ENCODE measurements at regions not wholly inside any gene's neighbourhood (a gene's known extent, or its start where the extent isn't known, plus 50 kb on each side); places are given as distances from the start of the nearest gene placed in this dataset.

DNA sequence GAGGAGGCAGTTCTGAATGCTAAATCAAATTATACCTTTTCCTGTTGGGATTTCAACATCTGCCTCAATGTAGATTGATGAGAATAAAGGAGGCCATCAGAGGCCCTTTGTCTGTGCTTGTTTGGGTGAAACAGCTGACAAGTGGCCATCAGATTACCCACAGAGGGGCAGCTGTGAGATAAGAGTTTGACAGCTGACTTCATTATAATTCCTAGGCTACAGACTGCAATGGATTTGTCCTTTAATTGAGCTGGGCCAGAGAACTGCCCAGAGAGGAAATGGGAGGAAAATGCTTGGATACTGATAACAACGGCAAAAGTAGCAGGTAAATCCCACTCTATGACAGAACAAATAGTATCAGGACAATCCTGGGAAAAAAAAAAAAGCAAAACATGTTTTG lies 649.4 kb downstream of the HDGFL1 start:
- Mint-ChIP-seq H3K9me3 (no peaks in the 10 kb centered on the region), H3K27ac (no peak overlapping the region)

DNA sequence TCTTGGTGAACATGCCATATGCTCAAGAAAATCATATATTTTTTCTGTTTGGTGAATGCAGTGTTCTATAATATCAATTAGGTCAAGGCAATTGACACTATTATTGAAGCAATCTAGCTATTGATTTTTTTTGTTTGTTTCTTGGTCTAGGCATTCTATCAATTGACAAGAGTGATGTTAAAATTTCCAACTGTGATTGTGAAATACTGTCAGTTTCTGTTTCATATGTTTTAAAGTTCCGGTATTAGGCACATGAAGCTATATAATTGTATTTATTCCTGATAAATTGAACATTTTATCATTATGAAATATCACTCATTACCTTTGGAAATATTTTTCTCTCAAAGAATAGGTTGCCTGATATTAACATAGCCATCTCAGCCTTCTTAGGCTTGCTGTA lies 653.4 kb downstream of the HDGFL1 start:
- Mint-ChIP-seq H3K27me3 (no peaks in the 10 kb centered on the region), H3K36me3 (no peaks in the 10 kb centered on the region), H3K27ac (no peak overlapping the region), H3K9me3 (peaks cover 3% of the 10 kb centered on the region), H3K4me3 (no peak overlapping the region), H3K4me1 (ENCODE audit: unreplicated experiment) (no peaks in the 10 kb centered on the region)
- DNase-seq (ENCODE audit: extremely low spot score, unreplicated experiment) = no peak
- TF ChIP-seq, protein P1, sequence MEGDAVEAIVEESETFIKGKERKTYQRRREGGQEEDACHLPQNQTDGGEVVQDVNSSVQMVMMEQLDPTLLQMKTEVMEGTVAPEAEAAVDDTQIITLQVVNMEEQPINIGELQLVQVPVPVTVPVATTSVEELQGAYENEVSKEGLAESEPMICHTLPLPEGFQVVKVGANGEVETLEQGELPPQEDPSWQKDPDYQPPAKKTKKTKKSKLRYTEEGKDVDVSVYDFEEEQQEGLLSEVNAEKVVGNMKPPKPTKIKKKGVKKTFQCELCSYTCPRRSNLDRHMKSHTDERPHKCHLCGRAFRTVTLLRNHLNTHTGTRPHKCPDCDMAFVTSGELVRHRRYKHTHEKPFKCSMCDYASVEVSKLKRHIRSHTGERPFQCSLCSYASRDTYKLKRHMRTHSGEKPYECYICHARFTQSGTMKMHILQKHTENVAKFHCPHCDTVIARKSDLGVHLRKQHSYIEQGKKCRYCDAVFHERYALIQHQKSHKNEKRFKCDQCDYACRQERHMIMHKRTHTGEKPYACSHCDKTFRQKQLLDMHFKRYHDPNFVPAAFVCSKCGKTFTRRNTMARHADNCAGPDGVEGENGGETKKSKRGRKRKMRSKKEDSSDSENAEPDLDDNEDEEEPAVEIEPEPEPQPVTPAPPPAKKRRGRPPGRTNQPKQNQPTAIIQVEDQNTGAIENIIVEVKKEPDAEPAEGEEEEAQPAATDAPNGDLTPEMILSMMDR (conservative IDR thresholded peaks at IDR 0.05) = no peak

More for the DNA sequence above, 649.4 kb downstream of the HDGFL1 start:
- TF ChIP-seq, protein P1 (conservative IDR thresholded peaks at IDR 0.05) = no peak
- no peaks in the 10 kb centered on the region for H3K4me1 Mint-ChIP-seq (ENCODE audit: unreplicated experiment)
- H3K27me3 Mint-ChIP-seq = no peaks in the 10 kb centered on the region
- H3K4me3 Mint-ChIP-seq = no peak overlapping the region
- H3K36me3 Mint-ChIP-seq = no peaks in the 10 kb centered on the region
- no peak for DNase-seq (ENCODE audit: extremely low spot score, unreplicated experiment)

DNA sequence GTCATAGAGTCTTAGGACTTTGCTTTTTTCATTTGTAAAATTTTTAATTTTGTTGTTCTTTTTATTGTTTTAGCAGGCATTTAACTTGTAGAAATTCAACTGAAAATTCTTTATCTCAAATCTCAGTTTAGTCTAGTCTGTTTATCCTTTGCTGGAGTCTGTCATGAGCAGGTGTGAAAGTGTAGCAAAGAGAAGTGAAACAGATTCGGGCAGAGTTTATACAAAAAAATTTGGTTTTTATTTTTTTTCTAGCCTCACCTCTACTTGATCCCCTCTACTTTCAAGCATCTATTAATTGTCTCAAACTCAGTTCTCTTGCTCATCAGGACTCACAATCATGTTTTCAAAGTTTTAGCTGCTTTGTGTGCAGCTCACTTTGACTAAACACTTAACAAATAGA lies 655.2 kb downstream of the HDGFL1 start:
- no peak overlapping the region for H3K4me3 Mint-ChIP-seq

DNA sequence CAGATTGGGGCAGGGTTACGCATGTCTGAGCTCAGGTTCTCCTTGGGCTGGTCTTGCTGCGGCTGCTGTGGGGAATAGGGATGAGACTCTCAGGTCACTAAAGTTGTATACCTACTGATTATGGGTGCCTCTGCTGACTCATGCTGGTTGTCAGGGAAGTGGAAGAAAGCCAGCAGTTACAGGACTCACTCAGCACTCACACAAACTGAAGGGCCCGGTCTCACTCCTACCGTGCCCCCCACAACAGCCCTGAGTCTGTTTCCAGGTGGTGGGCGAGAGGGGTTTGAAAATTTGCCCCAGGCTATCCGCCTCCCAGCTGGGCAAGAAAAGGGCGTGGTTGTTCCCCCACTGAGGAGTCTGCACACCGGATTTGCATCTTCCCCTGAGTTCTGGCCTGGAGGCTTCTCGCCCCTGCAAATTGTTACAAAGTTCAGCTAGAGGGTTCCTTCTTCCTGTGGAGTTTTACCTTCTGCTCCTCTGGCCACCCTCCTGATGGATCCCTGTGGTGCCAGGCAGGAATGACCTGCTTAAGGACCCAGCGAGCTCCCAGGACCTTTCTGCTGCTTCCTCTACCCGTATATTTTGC lies 659.2 kb downstream of the HDGFL1 start:
- Mint-ChIP-seq H3K27me3 (no peaks in the 10 kb centered on the region), H3K9me3 (peaks cover 4% of the 10 kb centered on the region), H3K27ac (no peak overlapping the region), H3K4me1 (ENCODE audit: unreplicated experiment) (no peaks in the 10 kb centered on the region), H3K4me3 (no peak overlapping the region), H3K36me3 (no peaks in the 10 kb centered on the region)
- TF ChIP-seq, protein P1 (conservative IDR thresholded peaks at IDR 0.05) = no peak
- DNase-seq (ENCODE audit: extremely low spot score, unreplicated experiment) = no peak

More for the DNA sequence above, 655.2 kb downstream of the HDGFL1 start:
- H3K9me3 Mint-ChIP-seq = peaks cover 4% of the 10 kb centered on the region
- H3K36me3 Mint-ChIP-seq = no peaks in the 10 kb centered on the region
- TF ChIP-seq, protein P1 (conservative IDR thresholded peaks at IDR 0.05) = no peak
- no peak for DNase-seq (ENCODE audit: extremely low spot score, unreplicated experiment)
- no peak overlapping the region for H3K27ac Mint-ChIP-seq
- no peaks in the 10 kb centered on the region for H3K4me1 Mint-ChIP-seq (ENCODE audit: unreplicated experiment)
- no peaks in the 10 kb centered on the region for H3K27me3 Mint-ChIP-seq

DNA sequence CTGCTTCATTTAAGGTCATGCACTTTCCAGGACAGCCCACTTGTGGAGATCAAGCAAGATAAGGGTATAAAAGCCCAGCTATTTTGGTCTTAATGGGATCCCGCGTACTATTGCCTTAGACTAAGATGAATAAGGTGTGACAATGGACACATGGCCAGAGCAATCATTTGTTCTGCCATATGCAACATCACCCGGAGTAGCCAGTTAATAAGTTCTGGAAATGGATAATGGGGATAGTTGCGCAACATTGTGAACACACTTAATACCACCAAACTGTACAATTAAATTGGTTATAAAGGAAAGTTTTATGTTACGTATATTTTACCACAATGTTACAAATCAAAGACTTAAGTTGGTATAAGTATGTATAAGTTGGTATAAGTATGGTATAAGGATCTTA lies 674.5 kb downstream of the HDGFL1 start:
- TF ChIP-seq, protein P1 (conservative IDR thresholded peaks at IDR 0.05) = no peak
- no peaks in the 10 kb centered on the region for H3K27me3 Mint-ChIP-seq
- H3K9me3 Mint-ChIP-seq = peaks cover 4% of the 10 kb centered on the region
- peaks cover 4% of the 10 kb centered on the region for H3K4me1 Mint-ChIP-seq (ENCODE audit: unreplicated experiment)
- H3K36me3 Mint-ChIP-seq = peaks cover 3% of the 10 kb centered on the region
- no peak overlapping the region for H3K4me3 Mint-ChIP-seq
- DNase-seq (ENCODE audit: extremely low spot score, unreplicated experiment) = no peak
- H3K27ac Mint-ChIP-seq = no peak overlapping the region

DNA sequence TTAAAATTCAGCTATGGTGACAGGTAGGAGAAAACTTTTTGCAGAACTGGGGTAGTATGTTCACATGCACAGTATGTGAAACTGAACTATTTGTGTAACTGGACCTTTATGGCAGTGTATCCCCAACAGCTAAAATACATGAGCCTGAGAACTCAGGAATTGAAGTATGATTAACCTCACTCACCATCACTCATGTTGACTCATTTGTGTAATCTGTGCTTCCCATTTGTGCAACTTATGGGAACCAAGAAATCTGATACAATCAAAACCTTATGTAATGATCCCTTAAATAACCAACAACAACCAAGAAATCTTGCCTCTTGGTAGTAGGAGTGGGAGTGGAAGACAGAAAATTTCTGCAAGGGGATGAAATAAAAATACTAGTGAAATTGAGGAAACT lies 674.9 kb downstream of the HDGFL1 start:
- DNase-seq (ENCODE audit: extremely low spot score, unreplicated experiment) = no peak
- H3K4me3 Mint-ChIP-seq = no peak overlapping the region
- TF ChIP-seq, protein P1 (conservative IDR thresholded peaks at IDR 0.05) = no peak
- H3K36me3 Mint-ChIP-seq = peaks cover 3% of the 10 kb centered on the region
- no peak overlapping the region for H3K27ac Mint-ChIP-seq
- H3K27me3 Mint-ChIP-seq = no peaks in the 10 kb centered on the region
- peaks cover 4% of the 10 kb centered on the region for H3K9me3 Mint-ChIP-seq
- H3K4me1 Mint-ChIP-seq (ENCODE audit: unreplicated experiment) = peaks cover 4% of the 10 kb centered on the region

All from type B pancreatic cell (in vitro differentiated cells).